ENCODE measurements at regions not wholly inside any gene's neighbourhood (a gene's known extent, or its start where the extent isn't known, plus 50 kb on each side); places are given as distances from the start of the nearest gene placed in this dataset.
"Not testable (repeated sequence)": the region's sequence is repeated elsewhere in the genome, so short reads cannot be mapped to it uniquely, and the experiment has no call there.

GRCh38 chr1:180749-181205 is 270.7 kb downstream of the OR4F29 start:
- not testable (repeated sequence) for H3K4me3 ChIP-seq (replicated peaks; ENCODE audit: low read depth, low read length); H3K27me3 ChIP-seq (replicated peaks; ENCODE audit: control insufficient read depth, insufficient read depth, low read length); H3K36me3 ChIP-seq (ENCODE audit: control insufficient read depth, insufficient read depth, low read length); DNase-seq (ENCODE audit: extremely low read depth, insufficient read length)

GRCh38 chr1:138842-139241 is 312.6 kb downstream of the OR4F29 start:
- not testable (repeated sequence) for DNase-seq (ENCODE audit: extremely low read depth, insufficient read length); H3K27me3 ChIP-seq (replicated peaks; ENCODE audit: control insufficient read depth, insufficient read depth, low read length); H3K4me3 ChIP-seq (replicated peaks; ENCODE audit: low read depth, low read length); H3K36me3 ChIP-seq (ENCODE audit: control insufficient read depth, insufficient read depth, low read length)

- not testable (repeated sequence) for H3K4me3 ChIP-seq (replicated peaks; ENCODE audit: low read depth, low read length); H3K36me3 ChIP-seq (ENCODE audit: control insufficient read depth, insufficient read depth, low read length); DNase-seq (ENCODE audit: extremely low read depth, insufficient read length); H3K27me3 ChIP-seq (replicated peaks; ENCODE audit: control insufficient read depth, insufficient read depth, low read length)
Observed at GRCh38 chr1:137664-138063, 313.8 kb downstream of the OR4F29 start.

GRCh38 chr1:136344-136932 is 315.0 kb downstream of the OR4F29 start:
- not testable (repeated sequence) for DNase-seq (ENCODE audit: extremely low read depth, insufficient read length); H3K27me3 ChIP-seq (replicated peaks; ENCODE audit: control insufficient read depth, insufficient read depth, low read length); H3K4me3 ChIP-seq (replicated peaks; ENCODE audit: low read depth, low read length); H3K36me3 ChIP-seq (ENCODE audit: control insufficient read depth, insufficient read depth, low read length)

- H3K36me3 ChIP-seq (ENCODE audit: control insufficient read depth, insufficient read depth, low read length); H3K4me3 ChIP-seq (replicated peaks; ENCODE audit: low read depth, low read length); DNase-seq (ENCODE audit: extremely low read depth, insufficient read length); H3K27me3 ChIP-seq (replicated peaks; ENCODE audit: control insufficient read depth, insufficient read depth, low read length): not testable (repeated sequence)
Observed at GRCh38 chr1:134936-135335, 316.5 kb downstream of the OR4F29 start.

- DNase-seq (ENCODE audit: extremely low read depth, insufficient read length); H3K4me3 ChIP-seq (replicated peaks; ENCODE audit: low read depth, low read length); H3K27me3 ChIP-seq (replicated peaks; ENCODE audit: control insufficient read depth, insufficient read depth, low read length); H3K36me3 ChIP-seq (ENCODE audit: control insufficient read depth, insufficient read depth, low read length): not testable (repeated sequence)
Observed at GRCh38 chr1:118440-118839, 333.0 kb downstream of the OR4F29 start.

GRCh38 chr1:115534-115933 is 335.9 kb downstream of the OR4F29 start:
- DNase-seq (ENCODE audit: extremely low read depth, insufficient read length); H3K27me3 ChIP-seq (replicated peaks; ENCODE audit: control insufficient read depth, insufficient read depth, low read length); H3K36me3 ChIP-seq (ENCODE audit: control insufficient read depth, insufficient read depth, low read length); H3K4me3 ChIP-seq (replicated peaks; ENCODE audit: low read depth, low read length): not testable (repeated sequence)

GRCh38 chr1:104776-105175 is 346.7 kb downstream of the OR4F29 start:
- H3K4me3 ChIP-seq (replicated peaks; ENCODE audit: low read depth, low read length); H3K36me3 ChIP-seq (ENCODE audit: control insufficient read depth, insufficient read depth, low read length); DNase-seq (ENCODE audit: extremely low read depth, insufficient read length); H3K27me3 ChIP-seq (replicated peaks; ENCODE audit: control insufficient read depth, insufficient read depth, low read length): not testable (repeated sequence)

GRCh38 chr1:99481-99880 is 352.0 kb downstream of the OR4F29 start:
- H3K27me3 ChIP-seq (replicated peaks; ENCODE audit: control insufficient read depth, insufficient read depth, low read length); H3K36me3 ChIP-seq (ENCODE audit: control insufficient read depth, insufficient read depth, low read length); H3K4me3 ChIP-seq (replicated peaks; ENCODE audit: low read depth, low read length); DNase-seq (ENCODE audit: extremely low read depth, insufficient read length): not testable (repeated sequence)

- H3K36me3 ChIP-seq (ENCODE audit: control insufficient read depth, insufficient read depth, low read length); H3K4me3 ChIP-seq (replicated peaks; ENCODE audit: low read depth, low read length); H3K27me3 ChIP-seq (replicated peaks; ENCODE audit: control insufficient read depth, insufficient read depth, low read length); DNase-seq (ENCODE audit: extremely low read depth, insufficient read length): not testable (repeated sequence)
Observed at GRCh38 chr1:98811-99210, 352.7 kb downstream of the OR4F29 start.

- DNase-seq (ENCODE audit: extremely low read depth, insufficient read length); H3K27me3 ChIP-seq (replicated peaks; ENCODE audit: control insufficient read depth, insufficient read depth, low read length): not testable (repeated sequence)
Observed at GRCh38 chr1:91279-91678, 360.2 kb downstream of the OR4F29 start.

GRCh38 chr1:88110-88509 is 363.4 kb downstream of the OR4F29 start:
- H3K4me3 ChIP-seq (replicated peaks; ENCODE audit: low read depth, low read length); H3K36me3 ChIP-seq (ENCODE audit: control insufficient read depth, insufficient read depth, low read length); H3K27me3 ChIP-seq (replicated peaks; ENCODE audit: control insufficient read depth, insufficient read depth, low read length); DNase-seq (ENCODE audit: extremely low read depth, insufficient read length): not testable (repeated sequence)

More at GRCh38 chr1:91279-91678, 360.2 kb downstream of the OR4F29 start:
- not testable (repeated sequence) for H3K4me3 ChIP-seq (replicated peaks; ENCODE audit: low read depth, low read length); H3K36me3 ChIP-seq (ENCODE audit: control insufficient read depth, insufficient read depth, low read length)

- H3K4me3 ChIP-seq (replicated peaks; ENCODE audit: low read depth, low read length); H3K36me3 ChIP-seq (ENCODE audit: control insufficient read depth, insufficient read depth, low read length); DNase-seq (ENCODE audit: extremely low read depth, insufficient read length); H3K27me3 ChIP-seq (replicated peaks; ENCODE audit: control insufficient read depth, insufficient read depth, low read length): not testable (repeated sequence)
Observed at GRCh38 chr1:79152-79551, 372.3 kb downstream of the OR4F29 start.

- DNase-seq (ENCODE audit: extremely low read depth, insufficient read length); H3K36me3 ChIP-seq (ENCODE audit: control insufficient read depth, insufficient read depth, low read length); H3K27me3 ChIP-seq (replicated peaks; ENCODE audit: control insufficient read depth, insufficient read depth, low read length); H3K4me3 ChIP-seq (replicated peaks; ENCODE audit: low read depth, low read length): not testable (repeated sequence)
Observed at GRCh38 chr1:65119-65518, 386.4 kb downstream of the OR4F29 start, which contains the start of gene OR4F5. Gene OR4F5, plus strand, starts transcription at chr1:65419.

- not testable (repeated sequence) for DNase-seq (ENCODE audit: extremely low read depth, insufficient read length); H3K4me3 ChIP-seq (replicated peaks; ENCODE audit: low read depth, low read length); H3K27me3 ChIP-seq (replicated peaks; ENCODE audit: control insufficient read depth, insufficient read depth, low read length); H3K36me3 ChIP-seq (ENCODE audit: control insufficient read depth, insufficient read depth, low read length)
Observed at GRCh38 chr1:56014-56531, 395.4 kb downstream of the OR4F29 start.

Data from GM06990 (cell line).